ENCODE measurements at regions not wholly inside any gene's neighbourhood (a gene's known extent, or its start where the extent isn't known, plus 50 kb on each side); places are given as distances from the start of the nearest gene placed in this dataset.

- DNase-seq (ENCODE audit: low read depth) = no peak
These were observed 389.6 kb downstream of the YTHDC2 start for GRCh38 chr5:113902917-113903660.

- DNase-seq (ENCODE audit: low read depth) = no peak
These were observed 396.3 kb downstream of the YTHDC2 start for GRCh38 chr5:113909782-113910181.

- DNase-seq (ENCODE audit: low read depth) = no peak
These were observed 404.5 kb downstream of the YTHDC2 start for GRCh38 chr5:113917997-113918396.

GRCh38 chr5:113922343-113922742, 408.8 kb downstream of the YTHDC2 start:
- no peak for DNase-seq (ENCODE audit: low read depth)

GRCh38 chr5:113935453-113935852, 422.0 kb downstream of the YTHDC2 start:
- DNase-seq (ENCODE audit: low read depth) = no peak

GRCh38 chr5:113937301-113937700, 423.8 kb downstream of the YTHDC2 start:
- no peak for DNase-seq (ENCODE audit: low read depth)

GRCh38 chr5:113939988-113940387, 421.9 kb upstream of the KCNN2 start:
- DNase-seq (ENCODE audit: low read depth) = no peak

GRCh38 chr5:113950186-113950585, 411.7 kb upstream of the KCNN2 start:
- no peak for DNase-seq (ENCODE audit: low read depth)

GRCh38 chr5:113965225-113965624, 396.6 kb upstream of the KCNN2 start:
- DNase-seq (ENCODE audit: low read depth) = no peak

GRCh38 chr5:113969901-113970300, 392.0 kb upstream of the KCNN2 start:
- no peak for DNase-seq (ENCODE audit: low read depth)

GRCh38 chr5:113971454-113971853, 390.4 kb upstream of the KCNN2 start:
- no peak for DNase-seq (ENCODE audit: low read depth)

- DNase-seq (ENCODE audit: low read depth) = no peak
These were observed 386.9 kb upstream of the KCNN2 start for GRCh38 chr5:113974976-113975375.

- no peak for DNase-seq (ENCODE audit: low read depth)
These were observed 376.9 kb upstream of the KCNN2 start for GRCh38 chr5:113984928-113985327.

GRCh38 chr5:113985505-113985904, 376.4 kb upstream of the KCNN2 start:
- no peak for DNase-seq (ENCODE audit: low read depth)

GRCh38 chr5:113989278-113989912, 372.5 kb upstream of the KCNN2 start:
- no peak for DNase-seq (ENCODE audit: low read depth)

GRCh38 chr5:113989913-113990305, 372.0 kb upstream of the KCNN2 start:
- DNase-seq (ENCODE audit: low read depth) = no peak

GRCh38 chr5:114001076-114001475, 360.8 kb upstream of the KCNN2 start:
- no peak for DNase-seq (ENCODE audit: low read depth)

GRCh38 chr5:114006582-114006981, 355.3 kb upstream of the KCNN2 start:
- no peak for DNase-seq (ENCODE audit: low read depth)

- DNase-seq (ENCODE audit: low read depth) = no peak
These were observed 354.2 kb upstream of the KCNN2 start for GRCh38 chr5:114007678-114008077.

- DNase-seq (ENCODE audit: low read depth) = no peak
These were observed 351.5 kb upstream of the KCNN2 start for GRCh38 chr5:114010362-114010761.

- DNase-seq (ENCODE audit: low read depth) = no peak
These were observed 343.7 kb upstream of the KCNN2 start for GRCh38 chr5:114018186-114018585.

GRCh38 chr5:114038756-114039155, 323.1 kb upstream of the KCNN2 start:
- no peak for DNase-seq (ENCODE audit: low read depth)

- DNase-seq (ENCODE audit: low read depth) = no peak
These were observed 311.8 kb upstream of the KCNN2 start for GRCh38 chr5:114050087-114050486.

GRCh38 chr5:114053372-114053771, 308.5 kb upstream of the KCNN2 start:
- no peak for DNase-seq (ENCODE audit: low read depth)
